HG03139 (cell line): ENCODE measurements at regions not wholly inside any gene's neighbourhood (a gene's known extent, or its start where the extent isn't known, plus 50 kb on each side); places are given as distances from the start of the nearest gene placed in this dataset.

ENCODE experiments used
- ATAC-seq: cut with Tn5 transposase; IDR thresholded peaks from one replicate; pipeline ENCODE4 v1.9.1; 2021; ENCODE audit not compliant: unreplicated experiment

DNA sequence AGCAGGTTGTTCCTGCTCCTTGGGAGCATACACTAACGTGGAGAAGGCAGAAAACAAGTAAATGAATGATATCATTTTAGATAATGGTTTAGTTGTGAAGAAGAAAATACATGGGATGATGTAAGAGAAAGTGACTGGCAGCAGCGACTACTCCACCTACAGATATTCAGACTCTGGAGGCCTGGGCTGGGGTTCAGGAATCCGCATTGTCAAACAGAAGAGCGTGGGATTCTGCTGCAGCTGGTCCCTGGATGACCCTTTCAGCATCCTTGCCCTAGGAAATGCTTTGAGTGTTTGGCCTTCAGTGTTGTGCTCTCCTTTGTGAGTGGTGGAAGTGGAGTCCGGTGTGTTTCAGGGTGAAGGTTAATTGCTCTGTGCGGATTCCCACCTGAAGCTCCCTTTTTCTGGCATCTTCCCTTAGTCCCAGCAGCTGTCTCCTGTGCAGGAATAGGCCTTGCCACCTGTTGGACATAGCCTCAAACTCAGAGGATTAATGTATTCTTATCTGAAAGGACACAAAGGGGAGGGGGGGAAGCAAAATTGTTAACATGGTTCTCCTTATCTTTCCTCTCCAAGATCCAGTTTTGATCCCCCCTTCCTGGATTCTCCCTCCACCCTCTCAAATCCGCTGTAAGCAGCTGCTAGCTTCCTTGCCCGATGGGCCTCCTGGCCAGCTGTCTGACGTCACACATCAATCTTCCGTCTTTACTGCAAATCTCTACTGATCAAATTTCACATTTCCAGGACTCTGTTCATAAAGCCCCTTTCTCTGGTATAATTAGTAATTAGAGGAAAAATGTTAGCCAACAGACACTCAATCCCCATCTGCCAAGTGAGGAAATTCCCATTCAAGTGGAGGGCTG, 68.3 kb upstream of the SPAG17 start:
- no peak for ATAC-seq

GRCh38 chr1:118252624-118253023, 67.6 kb upstream of the SPAG17 start:
- ATAC-seq: no peak

GRCh38 chr1:118250232-118250631, 65.2 kb upstream of the SPAG17 start:
- ATAC-seq: no peak

DNA sequence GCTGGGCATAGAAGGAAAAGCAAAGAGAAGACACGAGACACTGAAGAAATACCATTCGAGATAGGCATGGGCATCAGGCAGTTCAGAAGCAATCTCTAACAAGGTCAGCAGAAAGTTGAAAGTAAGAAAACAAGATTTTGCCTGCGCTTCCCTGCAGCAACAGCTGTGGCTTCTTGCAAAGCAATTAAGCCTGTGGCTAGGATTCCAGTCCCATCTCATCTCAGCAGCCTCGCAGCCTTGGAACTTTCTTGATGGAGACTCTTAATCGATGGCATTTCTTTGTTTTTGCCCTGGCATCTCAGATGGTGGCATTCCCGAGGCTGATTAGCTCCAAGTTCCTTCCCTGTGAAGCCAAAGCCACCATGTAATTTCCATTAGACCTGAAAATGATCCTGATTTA, 64.6 kb upstream of the SPAG17 start:
- ATAC-seq: no peak

DNA sequence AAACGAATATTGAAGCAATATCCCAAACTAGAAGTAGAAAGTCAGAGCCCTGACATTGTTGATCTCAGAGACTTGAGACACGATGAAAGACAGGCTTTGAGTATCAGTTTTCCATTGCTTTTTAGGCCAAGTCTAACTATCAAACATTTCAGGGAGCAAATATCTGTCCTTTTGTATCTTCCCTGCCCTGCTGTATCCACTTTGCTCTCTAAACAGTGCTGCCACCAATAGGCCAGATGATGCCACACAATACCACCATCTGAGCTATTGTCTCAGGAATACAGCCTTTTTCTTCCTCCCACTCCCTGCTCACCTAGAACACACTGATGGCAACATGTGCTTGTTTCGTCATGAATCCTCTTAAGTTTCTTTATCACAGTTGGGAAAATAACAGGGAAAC, 62.6 kb upstream of the SPAG17 start:
- no peak for ATAC-seq

- ATAC-seq: no peak
Measured at GRCh38 chr1:118246646-118247045, 61.6 kb upstream of the SPAG17 start.

DNA sequence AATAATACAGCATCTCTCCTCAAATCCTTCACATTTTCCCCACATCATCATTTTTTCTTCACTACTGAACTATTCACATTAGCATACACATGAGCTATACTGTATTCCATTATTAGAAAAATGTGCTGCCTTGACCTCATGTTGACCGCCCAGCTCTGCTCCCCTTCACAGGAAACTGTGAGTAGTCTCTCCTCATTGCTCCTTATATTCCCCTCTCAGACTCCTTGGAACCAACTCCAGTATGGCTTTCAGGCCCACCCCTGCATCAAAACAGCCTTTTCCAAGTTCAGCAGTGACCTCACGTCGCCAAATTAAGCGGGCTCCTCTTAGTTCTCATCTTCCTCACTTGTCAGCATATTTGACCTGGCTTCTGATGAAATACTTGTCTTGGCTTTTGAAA, 59.2 kb upstream of the SPAG17 start:
- no peak for ATAC-seq

GRCh38 chr1:118243269-118243668, 58.2 kb upstream of the SPAG17 start:
- no peak for ATAC-seq
